GM18867 (cell line): ENCODE measurements at regions not wholly inside any gene's neighbourhood (a gene's known extent, or its start where the extent isn't known, plus 50 kb on each side); places are given as distances from the start of the nearest gene placed in this dataset.
"Not testable (repeated sequence)": the region's sequence is repeated elsewhere in the genome, so short reads cannot be mapped to it uniquely, and the experiment has no call there.

Experiments
- ATAC-seq: cut with Tn5 transposase; IDR thresholded peaks from one replicate; pipeline ENCODE4 v1.9.1; 2021; ENCODE audit warnings: mild to moderate bottlenecking, moderate library complexity; ENCODE audit not compliant: unreplicated experiment

DNA sequence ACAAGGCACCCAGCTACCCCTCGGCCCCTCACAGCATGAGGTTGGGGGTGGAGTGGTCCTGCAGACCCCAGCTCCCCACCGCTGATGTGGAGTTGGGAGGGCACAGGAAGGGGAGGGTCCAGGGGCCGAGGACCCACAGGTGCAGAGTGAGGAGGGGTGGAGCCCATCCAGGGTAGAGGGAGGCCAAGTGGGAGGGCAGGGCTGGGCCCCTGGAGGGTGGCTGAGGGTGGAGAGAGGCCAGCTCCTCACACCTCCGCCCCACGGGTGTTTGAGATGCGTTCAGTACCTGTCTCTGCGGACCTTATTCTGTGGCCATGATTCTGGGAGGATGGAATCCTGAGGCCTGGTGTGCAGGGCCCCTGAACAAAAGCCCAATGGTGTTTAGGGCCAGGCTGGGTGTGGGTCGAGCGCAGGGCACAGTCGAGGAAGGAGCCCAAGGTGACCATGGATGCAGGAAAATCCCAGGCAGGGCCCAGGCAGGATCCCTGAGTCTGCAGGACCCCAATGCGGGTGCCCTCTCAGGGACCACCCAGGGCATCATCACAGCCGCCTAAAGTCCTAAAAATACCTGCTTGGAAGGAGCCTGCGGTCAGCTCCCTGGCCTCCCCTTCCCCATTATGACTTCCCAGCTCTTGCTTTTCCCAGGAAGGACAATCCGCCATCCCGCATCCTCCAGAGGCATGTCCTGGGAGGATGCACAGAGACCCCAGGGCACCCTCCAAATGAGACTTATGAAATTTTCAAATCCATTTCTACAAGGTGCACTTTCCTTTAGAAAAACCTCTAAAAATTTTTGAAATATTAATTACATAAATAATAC is 377.1 kb upstream of the SFSWAP start:
- ATAC-seq, result no peak

DNA sequence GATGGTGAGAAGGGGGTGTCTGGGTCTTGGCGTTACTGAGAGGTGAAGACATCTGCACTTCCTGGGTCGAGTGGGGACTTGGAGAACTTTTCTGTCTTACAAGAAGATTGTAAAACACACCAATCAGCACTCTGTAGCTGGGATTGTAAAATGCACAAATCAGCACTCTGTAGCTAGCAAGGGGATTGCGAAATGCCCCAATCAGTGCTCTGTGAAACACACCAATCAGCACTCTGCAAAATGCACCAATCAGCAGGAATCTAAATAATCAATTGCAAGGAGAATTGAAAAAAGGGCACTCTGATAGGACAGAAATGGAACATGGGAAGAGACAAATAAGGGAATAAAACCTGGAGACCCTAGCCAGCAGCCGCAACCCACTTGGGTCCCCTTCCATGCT is 376.1 kb upstream of the SFSWAP start:
- no peak for ATAC-seq

DNA sequence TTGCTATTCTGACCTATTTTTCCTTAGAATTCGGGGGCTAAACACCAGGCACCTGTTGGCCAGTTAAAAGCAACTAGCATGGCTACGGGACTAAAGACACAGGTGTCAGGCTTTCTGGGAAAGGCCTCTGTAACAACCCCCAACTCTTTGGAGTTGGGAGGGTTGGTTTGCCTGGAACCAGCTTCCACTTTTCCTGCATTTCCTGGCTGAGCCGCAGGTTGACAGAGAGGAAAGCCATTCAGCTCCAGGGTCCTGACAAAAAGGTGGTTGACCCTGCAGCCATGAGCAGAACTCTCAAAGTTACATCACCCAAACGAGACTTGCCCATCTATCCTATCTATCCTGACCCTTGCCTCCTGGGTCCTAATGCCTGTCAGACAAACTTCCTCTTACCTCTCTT is 375.4 kb upstream of the SFSWAP start:
- ATAC-seq, result no peak

DNA sequence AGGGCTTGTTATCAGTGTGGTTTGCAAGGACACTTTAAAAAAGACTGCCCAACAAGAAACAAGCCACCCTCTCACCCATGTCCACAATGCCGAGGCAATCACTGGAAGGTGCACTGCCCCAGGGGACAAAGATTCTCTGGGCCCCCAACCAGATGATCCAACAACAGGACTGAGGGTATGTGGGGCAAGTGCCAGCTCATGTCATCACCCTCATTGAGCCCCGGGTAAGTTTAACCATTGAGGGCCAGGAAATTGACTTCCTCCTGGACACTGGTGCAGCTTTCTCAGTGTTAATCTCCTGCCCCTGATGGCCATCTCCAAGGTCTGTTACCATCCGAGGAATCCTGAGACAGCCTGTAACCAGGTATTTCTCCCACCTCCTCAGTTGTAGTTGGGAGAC is 373.0 kb upstream of the SFSWAP start:
- not testable (repeated sequence) for ATAC-seq

DNA sequence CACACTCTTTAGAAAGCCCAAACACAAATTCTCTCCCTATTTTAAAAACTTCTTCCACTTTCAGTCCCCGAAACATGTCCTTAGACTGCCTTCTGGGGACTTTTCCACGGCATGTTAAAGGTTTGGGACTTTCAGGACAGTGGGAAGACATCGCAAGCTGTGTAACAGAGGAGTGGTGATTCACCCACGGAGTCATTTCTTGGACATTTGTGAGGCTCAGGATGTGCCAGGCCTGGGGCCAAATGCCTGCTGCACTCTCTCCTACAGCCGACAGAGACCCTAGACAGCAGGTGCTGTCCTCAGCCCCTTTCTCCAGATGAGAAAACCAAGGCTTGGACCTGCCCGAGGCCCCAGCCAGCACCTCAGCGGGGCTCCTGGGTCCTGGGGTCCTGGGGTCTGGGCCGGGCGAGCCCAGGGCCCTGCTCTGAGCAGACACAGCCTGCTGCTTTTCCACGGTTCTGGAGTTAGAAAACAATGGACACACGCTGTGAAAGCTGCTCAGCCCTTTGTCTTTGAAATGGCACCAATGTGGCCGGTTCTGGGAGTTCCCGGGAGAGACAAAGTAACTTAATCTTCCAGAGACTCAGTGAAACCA is 370.2 kb upstream of the SFSWAP start:
- no peak for ATAC-seq

DNA sequence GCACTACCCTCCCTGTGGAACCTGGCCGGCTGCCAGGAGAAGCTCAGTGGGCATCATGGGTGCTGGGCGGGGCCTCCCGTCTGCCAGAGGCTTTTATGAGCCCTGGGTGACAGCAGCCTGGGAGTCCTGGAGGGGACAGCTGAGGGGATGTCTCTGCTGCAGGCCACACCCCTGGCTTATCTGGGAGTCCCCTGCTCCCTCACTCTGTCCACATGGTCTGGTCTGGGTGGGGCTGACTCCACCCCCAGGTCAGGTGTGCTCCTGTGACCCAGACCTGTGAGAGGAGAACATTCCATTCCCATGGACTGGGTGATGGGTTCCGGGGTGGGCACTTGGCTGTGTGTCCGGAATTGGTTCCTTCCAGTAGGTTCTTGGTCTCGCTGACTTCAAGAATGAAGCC is 369.3 kb upstream of the SFSWAP start:
- ATAC-seq, result not testable (repeated sequence)

DNA sequence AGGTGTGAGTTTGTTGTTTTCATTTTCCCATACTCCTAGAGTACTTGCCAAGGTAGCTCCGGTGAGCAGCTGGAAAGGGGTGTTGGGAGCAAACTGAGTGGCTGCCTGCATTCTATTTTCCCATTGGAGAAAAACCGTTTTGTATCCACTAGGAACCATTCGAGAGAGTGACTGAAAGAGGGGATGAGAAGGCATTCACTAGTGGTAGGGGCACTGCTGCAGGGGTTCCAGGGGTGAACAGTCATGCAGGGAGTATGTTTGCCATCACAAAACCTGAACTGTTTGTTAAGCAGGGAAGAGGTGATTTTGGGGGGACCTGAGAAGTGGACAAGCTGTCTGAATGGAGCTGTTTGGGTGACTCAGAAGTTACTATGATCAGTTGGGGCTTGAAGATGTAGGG is 367.5 kb upstream of the SFSWAP start:
- ATAC-seq, result not testable (repeated sequence)

DNA sequence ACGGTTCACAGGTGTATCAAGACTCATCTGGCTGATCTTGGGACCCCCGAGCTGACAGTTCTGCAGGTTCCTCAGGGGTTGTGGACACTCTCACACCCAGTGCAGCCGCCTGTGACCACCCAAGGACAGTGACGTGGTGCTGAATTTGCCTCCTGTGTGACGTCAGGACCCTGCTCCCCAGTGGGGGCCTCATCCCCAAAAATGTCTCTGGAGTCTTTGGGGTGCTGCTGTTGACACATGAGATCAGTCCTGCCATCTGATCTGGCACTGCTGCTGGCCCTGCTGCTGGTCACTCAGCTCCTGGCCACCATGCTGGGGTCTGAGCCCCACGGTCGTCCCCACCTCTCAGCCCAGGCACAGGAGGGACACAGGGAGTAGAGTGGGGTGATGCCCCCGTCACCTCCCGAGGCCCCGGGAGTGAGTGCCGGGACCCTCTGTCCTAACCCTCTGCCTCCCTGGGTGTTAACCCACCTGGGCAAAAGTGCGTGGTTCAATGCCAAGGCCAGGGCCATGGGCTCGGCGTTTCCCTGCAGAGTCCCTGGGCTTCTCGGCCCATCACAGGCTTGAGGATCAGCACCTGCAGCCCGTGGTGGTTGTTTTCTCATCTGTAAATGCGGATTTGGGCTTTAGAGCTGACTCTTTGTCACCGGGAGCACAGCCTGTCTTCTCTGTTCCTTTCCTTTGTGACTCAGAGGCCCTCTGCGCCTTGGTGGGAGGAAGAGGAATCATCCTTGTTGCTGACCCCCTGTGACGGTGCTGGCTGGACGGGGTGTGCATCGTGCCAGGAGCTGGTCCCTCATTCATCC is 366.0 kb upstream of the SFSWAP start:
- not testable (repeated sequence) for ATAC-seq

DNA sequence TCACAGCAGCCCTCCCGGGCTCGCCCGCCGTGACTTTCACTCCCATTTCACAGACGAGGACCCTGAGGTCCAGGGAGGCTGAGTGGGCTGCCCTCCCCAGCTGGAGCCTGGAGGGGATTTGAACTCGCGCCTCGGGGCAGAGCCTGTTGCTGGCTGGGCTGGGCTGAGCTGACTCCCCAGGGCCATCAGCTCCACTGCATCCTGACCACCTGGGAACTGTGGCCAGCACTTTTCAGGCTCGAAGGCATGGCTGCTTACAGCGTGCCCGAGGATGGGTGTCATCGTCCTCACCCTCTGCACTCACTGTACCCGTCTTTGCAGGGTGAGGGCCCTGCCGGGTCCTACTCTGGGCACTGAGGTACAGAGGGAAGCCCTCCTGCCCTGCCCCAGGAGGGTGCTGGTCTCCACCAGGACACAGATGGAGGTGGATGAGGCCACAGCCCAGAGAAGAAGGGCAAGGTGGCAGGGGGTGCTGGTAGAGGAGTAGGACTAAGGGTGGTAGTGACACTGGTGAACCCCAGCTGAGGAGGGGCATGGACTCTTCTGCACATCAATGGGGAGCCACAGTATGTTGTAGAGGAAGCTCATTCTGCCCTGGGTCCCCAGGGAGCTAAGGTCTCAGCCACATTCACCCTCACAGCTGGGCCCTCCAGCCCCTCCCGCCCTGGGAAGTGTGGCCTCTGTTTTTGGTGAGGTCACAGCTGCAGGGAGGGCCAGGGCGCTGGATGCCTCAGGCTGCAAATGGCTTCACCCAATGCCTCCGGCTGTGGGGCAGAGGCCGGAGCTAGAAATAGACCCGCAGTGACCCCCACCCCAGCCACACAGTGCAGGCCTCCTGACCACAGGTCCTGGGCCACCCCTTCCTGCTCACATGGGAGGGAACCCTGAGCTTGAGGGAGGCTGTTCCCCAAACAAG is 365.1 kb upstream of the SFSWAP start:
- ATAC-seq, result no peak

DNA sequence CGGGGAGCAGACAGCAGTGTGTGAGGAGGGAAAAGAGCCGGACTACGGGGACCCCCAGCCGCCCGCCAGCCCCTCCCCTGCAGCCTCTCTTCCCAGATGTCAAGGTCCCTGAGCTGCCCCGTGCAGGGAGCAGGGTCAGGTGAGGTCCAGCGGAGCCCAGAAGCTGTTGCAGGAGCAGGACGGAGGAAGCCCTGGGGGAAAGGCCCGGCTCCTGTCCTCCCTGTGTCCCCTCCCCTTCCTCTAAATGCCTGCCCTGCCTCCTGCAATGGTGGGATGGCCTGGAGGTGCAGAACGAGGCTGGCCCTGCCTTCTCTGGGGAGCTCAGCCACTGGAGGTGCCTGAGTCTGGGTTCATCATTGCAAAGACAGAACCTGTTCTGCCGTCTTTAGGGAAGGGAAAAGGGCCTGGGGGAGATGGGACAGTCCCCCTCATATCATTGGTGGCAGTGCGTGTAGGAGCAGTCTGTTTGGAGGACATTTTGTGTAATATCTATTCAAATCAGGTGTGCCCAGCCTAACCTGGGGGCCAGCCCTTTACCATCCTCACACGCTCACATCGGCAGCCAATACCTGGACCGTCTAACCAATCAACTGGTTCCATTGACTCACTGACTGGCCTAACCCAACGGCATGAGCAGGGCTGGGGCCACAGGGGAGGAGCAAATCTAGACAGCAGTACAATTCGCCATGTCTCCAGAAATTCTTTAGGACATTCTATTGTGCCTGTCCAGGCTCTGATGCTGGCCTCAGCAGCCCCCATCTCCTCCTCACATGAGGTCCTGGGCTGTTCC is 364.1 kb upstream of the SFSWAP start:
- no peak for ATAC-seq

DNA sequence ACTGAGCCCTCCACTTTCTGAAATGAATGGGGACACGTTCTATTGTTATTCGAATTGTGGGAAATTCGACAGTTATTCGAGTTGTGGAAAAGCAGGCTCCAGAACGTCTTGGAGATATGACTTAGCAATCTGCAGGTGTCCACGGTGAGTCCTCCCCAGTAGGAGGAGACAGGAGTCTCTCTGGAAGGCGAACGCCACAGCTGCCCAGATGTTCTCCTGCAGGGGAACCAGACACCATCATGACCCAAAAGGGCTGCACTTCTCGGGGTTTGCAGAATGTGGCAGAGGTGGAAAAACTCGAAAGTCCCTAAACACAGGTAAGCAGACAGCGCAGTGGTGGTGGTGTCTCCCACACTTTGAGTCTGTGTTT is 363.6 kb upstream of the SFSWAP start:
- no peak for ATAC-seq

DNA sequence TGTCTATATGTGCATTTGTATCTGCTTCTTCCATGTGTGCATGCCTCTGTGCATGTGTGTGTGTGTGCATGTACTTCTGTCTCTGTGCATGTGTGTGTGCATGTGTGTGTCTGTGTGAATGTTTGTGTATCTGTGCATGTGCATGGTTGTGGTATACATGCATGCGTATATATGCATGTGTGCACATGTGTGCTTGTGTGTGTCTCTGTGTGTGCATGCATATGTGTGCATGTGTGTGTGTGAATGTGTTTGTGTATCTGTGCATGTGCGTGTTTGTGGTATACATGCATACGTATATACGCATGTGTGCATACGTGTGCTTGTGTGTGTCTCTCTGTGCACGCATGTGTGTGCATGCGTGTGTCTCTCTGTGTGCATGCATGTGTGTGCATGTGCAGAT is 363.2 kb upstream of the SFSWAP start:
- ATAC-seq, result no peak

DNA sequence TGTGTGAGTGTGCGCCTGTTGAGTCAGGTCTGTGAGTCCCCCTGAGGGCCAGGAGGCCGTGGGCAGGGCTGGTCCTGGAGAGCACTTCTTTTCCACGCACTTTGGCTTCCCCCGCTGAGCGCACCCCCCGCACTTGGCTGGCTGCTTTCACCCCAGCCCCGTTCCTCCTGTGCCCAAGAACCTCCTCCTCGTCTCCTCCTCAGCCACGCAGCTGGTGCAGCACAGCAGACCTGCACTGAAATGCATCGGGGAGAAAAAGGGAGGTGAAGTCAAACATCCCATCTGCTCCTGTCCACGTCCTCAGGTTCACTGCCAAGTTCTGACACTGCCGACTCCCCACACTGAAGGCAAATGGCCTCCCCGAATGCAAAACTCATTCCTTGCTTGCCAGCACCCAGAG is 362.7 kb upstream of the SFSWAP start:
- no peak for ATAC-seq

DNA sequence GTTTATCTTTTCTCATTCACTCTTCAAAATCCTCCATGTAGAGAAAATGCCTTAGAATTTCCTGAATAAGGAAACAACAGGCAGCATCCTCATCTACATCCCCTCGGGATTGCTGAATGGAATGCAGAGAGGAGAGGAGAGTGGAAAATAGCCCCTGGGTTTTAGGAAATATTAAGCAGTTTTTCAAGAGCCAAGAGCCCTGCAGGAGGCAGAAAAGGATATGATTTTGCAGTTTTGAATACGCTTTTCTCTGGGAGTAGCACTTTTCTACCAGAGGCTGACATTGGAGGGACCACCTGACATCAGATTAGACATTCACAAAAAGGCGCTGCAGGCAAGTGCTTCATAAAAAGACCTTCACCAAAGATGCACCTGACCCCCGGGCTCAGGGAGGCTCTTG is 362.2 kb upstream of the SFSWAP start:
- ATAC-seq, result no peak

DNA sequence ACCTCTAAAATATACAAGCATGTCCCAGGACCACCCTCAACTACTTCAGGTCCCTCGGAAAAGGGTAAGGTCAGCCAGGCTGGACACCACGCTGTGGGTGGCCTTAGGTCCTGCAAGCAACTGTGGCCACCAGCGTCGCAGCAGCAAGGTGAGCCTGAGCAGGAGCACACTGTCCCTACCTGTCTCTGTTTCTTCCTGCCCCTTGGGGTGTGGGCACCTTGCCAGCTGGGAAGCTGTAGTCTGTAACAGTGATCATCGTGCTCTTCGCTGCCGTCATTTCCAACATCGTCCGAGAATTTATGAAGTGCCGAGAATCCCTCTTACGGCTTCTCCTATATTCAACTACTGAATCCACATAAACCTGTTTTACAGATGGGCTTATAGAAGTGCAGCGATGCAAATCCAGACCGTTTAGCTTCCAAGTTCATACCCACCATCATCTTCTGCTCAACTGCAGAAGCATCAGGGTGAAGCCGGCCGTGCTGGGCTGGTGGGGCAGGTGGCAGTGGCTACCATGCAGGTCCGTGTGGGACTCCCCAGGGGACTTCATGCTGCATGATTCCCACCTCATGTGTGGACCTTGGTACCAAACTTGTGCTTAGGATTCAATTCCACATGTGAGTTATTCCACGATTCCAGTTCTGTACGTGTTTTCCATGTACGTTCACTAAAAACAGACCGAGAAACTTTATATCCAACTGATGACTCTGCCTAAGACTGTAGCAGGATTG is 361.3 kb upstream of the SFSWAP start:
- no peak for ATAC-seq

DNA sequence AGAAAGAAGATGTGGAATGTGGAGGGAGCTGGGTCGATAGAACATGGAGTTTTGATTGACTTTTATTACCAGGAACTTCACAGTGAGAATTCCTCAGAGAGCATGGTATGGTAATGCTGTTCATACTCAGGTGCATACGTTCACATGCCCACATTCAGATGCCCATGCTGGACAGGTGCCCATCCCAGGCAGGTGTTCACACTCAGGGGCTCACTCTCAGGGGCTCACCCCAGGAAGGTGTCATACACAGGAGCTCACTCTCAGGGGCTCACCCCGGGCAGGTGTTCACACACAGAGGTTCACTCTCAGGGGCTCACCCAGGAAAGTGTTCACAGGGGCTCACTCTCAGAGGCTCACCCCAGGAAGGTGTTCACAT is 360.0 kb upstream of the SFSWAP start:
- ATAC-seq, result no peak

DNA sequence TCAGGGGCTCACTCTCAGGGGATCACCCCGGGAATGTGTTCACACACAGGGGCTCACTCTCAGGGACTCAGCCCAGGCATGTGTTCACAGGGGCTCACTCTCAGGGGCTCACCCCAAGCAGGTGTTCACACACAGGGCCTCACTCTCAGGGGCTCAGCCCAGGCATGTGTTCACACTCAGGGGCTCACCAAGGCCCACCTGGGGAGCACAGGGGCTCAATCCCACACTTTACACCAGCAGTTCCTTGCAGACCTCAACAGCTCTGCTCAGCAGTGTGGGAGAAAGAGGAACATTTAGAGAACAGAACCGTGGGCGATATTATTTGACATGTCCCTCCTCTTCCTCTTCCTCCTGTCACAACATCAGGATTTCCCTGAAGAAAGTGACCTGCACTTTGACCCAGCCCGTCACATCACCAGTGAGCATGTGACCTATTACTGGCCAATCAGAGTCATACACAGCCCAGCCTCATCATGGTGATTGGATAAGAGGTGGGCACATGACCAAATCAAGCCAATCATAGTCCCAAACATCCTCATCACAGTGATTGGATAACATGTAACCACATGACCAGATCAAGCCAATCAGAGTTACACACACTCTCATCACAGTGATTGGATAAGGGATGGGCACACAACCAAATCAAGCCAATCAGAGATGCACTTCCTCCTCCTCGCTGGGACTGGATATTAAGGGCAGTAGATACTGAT is 359.4 kb upstream of the SFSWAP start:
- ATAC-seq, result no peak

DNA sequence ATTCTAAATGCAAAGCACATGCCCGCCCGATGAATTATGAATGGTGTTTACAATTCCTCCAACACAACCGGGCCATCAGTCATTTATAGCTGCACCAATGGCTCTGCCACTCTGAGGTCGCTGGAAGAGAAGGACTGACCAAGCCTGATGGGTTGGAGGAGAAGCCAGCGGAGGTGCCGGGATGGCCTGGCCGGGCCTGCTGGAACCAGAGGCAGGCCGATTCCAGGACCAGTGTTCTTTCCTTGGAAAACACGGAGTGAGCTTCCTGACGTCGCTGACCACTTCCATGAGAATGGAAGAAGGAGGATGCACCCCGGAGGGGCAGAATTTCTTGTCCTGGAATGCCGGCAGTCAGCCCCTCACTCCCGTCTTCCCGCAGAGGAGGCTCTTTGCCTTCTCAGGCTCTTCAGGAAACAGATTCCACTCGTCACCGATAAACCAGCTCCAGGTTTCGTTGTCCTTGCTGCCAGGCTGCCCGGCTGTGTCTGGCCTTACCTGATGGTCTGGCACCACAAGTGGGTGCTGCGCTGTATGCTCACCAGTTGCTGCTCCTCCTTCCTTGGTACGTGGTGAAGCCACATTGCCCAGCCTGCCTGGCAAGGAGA is 358.5 kb upstream of the SFSWAP start:
- ATAC-seq, result no peak
